ENCODE measurements at regions not wholly inside any gene's neighbourhood (a gene's known extent, or its start where the extent isn't known, plus 50 kb on each side); places are given as distances from the start of the nearest gene placed in this dataset.

GRCh38 chr1:108057541-108057940 lies 92.6 kb upstream of the VAV3 start:
- Histone ChIP-seq H3K4me1 (ENCODE audit: insufficient read depth, low read length) (peaks cover 54% of the 10 kb centered on the region), H3K9me3 (ENCODE audit: low read depth, low read length) (peaks cover 6% of the 10 kb centered on the region), H3K27me3 (ENCODE audit: insufficient read depth, low read length) (no peaks in the 10 kb centered on the region), H3K4me3 (ENCODE audit: low read length) (no peak overlapping the region)

GRCh38 chr1:108056436-108056990 lies 91.5 kb upstream of the VAV3 start:
- Histone ChIP-seq H3K4me3 (ENCODE audit: low read length) (no peak overlapping the region), H3K27me3 (ENCODE audit: insufficient read depth, low read length) (no peaks in the 10 kb centered on the region), H3K4me1 (ENCODE audit: insufficient read depth, low read length) (peaks cover 64% of the 10 kb centered on the region), H3K9me3 (ENCODE audit: low read depth, low read length) (peaks cover 1% of the 10 kb centered on the region)

GRCh38 chr1:108055387-108055786 lies 90.4 kb upstream of the VAV3 start:
- Histone ChIP-seq H3K4me1 (ENCODE audit: insufficient read depth, low read length) (peaks cover 76% of the 10 kb centered on the region), H3K27me3 (ENCODE audit: insufficient read depth, low read length) (no peaks in the 10 kb centered on the region), H3K9me3 (ENCODE audit: low read depth, low read length) (no peaks in the 10 kb centered on the region), H3K4me3 (ENCODE audit: low read length) (no peak overlapping the region)

GRCh38 chr1:108054396-108054795 lies 89.4 kb upstream of the VAV3 start:
- Histone ChIP-seq H3K9me3 (ENCODE audit: low read depth, low read length) (no peaks in the 10 kb centered on the region), H3K4me3 (ENCODE audit: low read length) (no peak overlapping the region), H3K4me1 (ENCODE audit: insufficient read depth, low read length) (peaks cover 81% of the 10 kb centered on the region), H3K27me3 (ENCODE audit: insufficient read depth, low read length) (no peaks in the 10 kb centered on the region)

- Histone ChIP-seq H3K4me1 (ENCODE audit: insufficient read depth, low read length) (peaks cover 82% of the 10 kb centered on the region), H3K4me3 (ENCODE audit: low read length) (no peak overlapping the region), H3K27me3 (ENCODE audit: insufficient read depth, low read length) (no peaks in the 10 kb centered on the region)
These were observed 88.5 kb upstream of the VAV3 start for GRCh38 chr1:108053270-108054013.

GRCh38 chr1:108051631-108052377 lies 86.8 kb upstream of the VAV3 start:
- Histone ChIP-seq H3K4me3 (ENCODE audit: low read length) (peak overlapping the region; percentile 19), H3K9me3 (ENCODE audit: low read depth, low read length) (no peaks in the 10 kb centered on the region), H3K4me1 (ENCODE audit: insufficient read depth, low read length) (peaks cover 78% of the 10 kb centered on the region), H3K27me3 (ENCODE audit: insufficient read depth, low read length) (no peaks in the 10 kb centered on the region)

More at GRCh38 chr1:108053270-108054013, 88.5 kb upstream of the VAV3 start:
- H3K9me3 ChIP-seq (ENCODE audit: low read depth, low read length) = no peaks in the 10 kb centered on the region

- no peaks in the 10 kb centered on the region for H3K27me3 ChIP-seq (ENCODE audit: insufficient read depth, low read length)
- H3K9me3 ChIP-seq (ENCODE audit: low read depth, low read length) = no peaks in the 10 kb centered on the region
- peak overlapping the region; percentile 19 for H3K4me3 ChIP-seq (ENCODE audit: low read length)
- peaks cover 78% of the 10 kb centered on the region for H3K4me1 ChIP-seq (ENCODE audit: insufficient read depth, low read length)
These were observed 86.1 kb upstream of the VAV3 start for GRCh38 chr1:108050911-108051629.

GRCh38 chr1:108050158-108050557 lies 85.2 kb upstream of the VAV3 start:
- Histone ChIP-seq H3K27me3 (ENCODE audit: insufficient read depth, low read length) (no peaks in the 10 kb centered on the region), H3K9me3 (ENCODE audit: low read depth, low read length) (no peaks in the 10 kb centered on the region), H3K4me3 (ENCODE audit: low read length) (peak overlapping the region; percentile 19), H3K4me1 (ENCODE audit: insufficient read depth, low read length) (peaks cover 74% of the 10 kb centered on the region)

GRCh38 chr1:108049178-108049819 lies 84.3 kb upstream of the VAV3 start:
- no peaks in the 10 kb centered on the region for H3K9me3 ChIP-seq (ENCODE audit: low read depth, low read length)
- H3K4me3 ChIP-seq (ENCODE audit: low read length) = no peak overlapping the region
- peaks cover 68% of the 10 kb centered on the region for H3K4me1 ChIP-seq (ENCODE audit: insufficient read depth, low read length)
- H3K27me3 ChIP-seq (ENCODE audit: insufficient read depth, low read length) = no peaks in the 10 kb centered on the region

- Histone ChIP-seq H3K4me3 (ENCODE audit: low read length) (no peak overlapping the region), H3K4me1 (ENCODE audit: insufficient read depth, low read length) (peaks cover 68% of the 10 kb centered on the region), H3K9me3 (ENCODE audit: low read depth, low read length) (no peaks in the 10 kb centered on the region), H3K27me3 (ENCODE audit: insufficient read depth, low read length) (no peaks in the 10 kb centered on the region)
These were observed 83.6 kb upstream of the VAV3 start for GRCh38 chr1:108048301-108049177.

GRCh38 chr1:108047085-108047484 lies 82.1 kb upstream of the VAV3 start:
- Histone ChIP-seq H3K4me1 (ENCODE audit: insufficient read depth, low read length) (peaks cover 63% of the 10 kb centered on the region), H3K27me3 (ENCODE audit: insufficient read depth, low read length) (no peaks in the 10 kb centered on the region), H3K9me3 (ENCODE audit: low read depth, low read length) (no peaks in the 10 kb centered on the region), H3K4me3 (ENCODE audit: low read length) (no peak overlapping the region)

- H3K9me3 ChIP-seq (ENCODE audit: low read depth, low read length) = no peaks in the 10 kb centered on the region
- no peak overlapping the region for H3K4me3 ChIP-seq (ENCODE audit: low read length)
- no peaks in the 10 kb centered on the region for H3K27me3 ChIP-seq (ENCODE audit: insufficient read depth, low read length)
- peaks cover 63% of the 10 kb centered on the region for H3K4me1 ChIP-seq (ENCODE audit: insufficient read depth, low read length)
These were observed 81.0 kb upstream of the VAV3 start for GRCh38 chr1:108046026-108046425.

- Histone ChIP-seq H3K4me3 (ENCODE audit: low read length) (no peak overlapping the region), H3K27me3 (ENCODE audit: insufficient read depth, low read length) (no peaks in the 10 kb centered on the region), H3K9me3 (ENCODE audit: low read depth, low read length) (no peaks in the 10 kb centered on the region), H3K4me1 (ENCODE audit: insufficient read depth, low read length) (peaks cover 58% of the 10 kb centered on the region)
These were observed 80.5 kb upstream of the VAV3 start for GRCh38 chr1:108045460-108045859.

- H3K4me1 ChIP-seq (ENCODE audit: insufficient read depth, low read length) = peaks cover 46% of the 10 kb centered on the region
- no peaks in the 10 kb centered on the region for H3K9me3 ChIP-seq (ENCODE audit: low read depth, low read length)
- H3K4me3 ChIP-seq (ENCODE audit: low read length) = no peak overlapping the region
- no peaks in the 10 kb centered on the region for H3K27me3 ChIP-seq (ENCODE audit: insufficient read depth, low read length)
These were observed 79.3 kb upstream of the VAV3 start for GRCh38 chr1:108044318-108044717.

All from mononuclear cell (primary cell).